ENCODE measurements at regions not wholly inside any gene's neighbourhood (a gene's known extent, or its start where the extent isn't known, plus 50 kb on each side); places are given as distances from the start of the nearest gene placed in this dataset.

DNA sequence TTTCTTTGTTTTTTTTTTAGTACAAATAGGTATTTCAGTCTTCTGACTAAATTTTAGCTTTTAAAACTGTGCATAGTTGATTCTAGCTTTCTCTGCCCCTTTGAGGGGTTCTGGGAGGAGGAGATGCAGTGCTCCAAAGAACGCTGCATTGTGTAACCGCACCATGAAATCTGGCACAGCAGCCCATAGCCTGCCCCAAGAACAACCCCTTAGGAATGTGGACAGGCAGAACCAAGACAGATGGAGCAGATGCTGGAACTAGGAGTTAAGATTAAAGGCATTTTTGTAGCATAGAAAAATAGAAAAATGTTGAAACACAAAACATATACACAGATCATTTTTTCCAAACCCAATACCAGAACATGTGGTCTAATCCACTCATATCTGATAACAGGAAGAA is 187.5 kb downstream of the SCG2 start:
- TF ChIP-seq, protein P1, sequence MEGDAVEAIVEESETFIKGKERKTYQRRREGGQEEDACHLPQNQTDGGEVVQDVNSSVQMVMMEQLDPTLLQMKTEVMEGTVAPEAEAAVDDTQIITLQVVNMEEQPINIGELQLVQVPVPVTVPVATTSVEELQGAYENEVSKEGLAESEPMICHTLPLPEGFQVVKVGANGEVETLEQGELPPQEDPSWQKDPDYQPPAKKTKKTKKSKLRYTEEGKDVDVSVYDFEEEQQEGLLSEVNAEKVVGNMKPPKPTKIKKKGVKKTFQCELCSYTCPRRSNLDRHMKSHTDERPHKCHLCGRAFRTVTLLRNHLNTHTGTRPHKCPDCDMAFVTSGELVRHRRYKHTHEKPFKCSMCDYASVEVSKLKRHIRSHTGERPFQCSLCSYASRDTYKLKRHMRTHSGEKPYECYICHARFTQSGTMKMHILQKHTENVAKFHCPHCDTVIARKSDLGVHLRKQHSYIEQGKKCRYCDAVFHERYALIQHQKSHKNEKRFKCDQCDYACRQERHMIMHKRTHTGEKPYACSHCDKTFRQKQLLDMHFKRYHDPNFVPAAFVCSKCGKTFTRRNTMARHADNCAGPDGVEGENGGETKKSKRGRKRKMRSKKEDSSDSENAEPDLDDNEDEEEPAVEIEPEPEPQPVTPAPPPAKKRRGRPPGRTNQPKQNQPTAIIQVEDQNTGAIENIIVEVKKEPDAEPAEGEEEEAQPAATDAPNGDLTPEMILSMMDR (IDR thresholded peaks at IDR 0.05): no peak
- no peak for TF ChIP-seq EZH2 (IDR thresholded peaks at IDR 0.05)

Data from neural progenitor cell (in vitro differentiated cells).